IMR-90 (cell line): ENCODE measurements at regions not wholly inside any gene's neighbourhood (a gene's known extent, or its start where the extent isn't known, plus 50 kb on each side); places are given as distances from the start of the nearest gene placed in this dataset.

Source experiments
- ATAC-seq: fragments of 200-7000 bp; cut with Tn5 transposase; 2 replicates; pipeline ENCODE4 v1.9.1; 2020; ENCODE audit warnings: low read depth, mild to moderate bottlenecking, moderate library complexity
- BruUV-seq: library from RNA; stranded (reverse); fragments of 400-500 nt; replicated peaks from 2 replicates; lab custom pipeline; 2021; lab: Mats Ljungman, UMichigan
- CTCF ChIA-PET: fragments of 300-600 bp; formaldehyde crosslinking; extraction: SDS; loops from one replicate; lab custom pipeline; 2021; ENCODE audit warnings: antibody characterized with exemption; lab: Yijun Ruan, JAX
- POLR2A ChIA-PET: fragments of 300-600 bp; sonication (Branson Sonifier 250); formaldehyde crosslinking; loops from one replicate; lab custom pipeline; 2022; ENCODE audit warnings: antibody characterized with exemption; ENCODE audit not compliant: unreplicated experiment; lab: Charles Lee
- DNase-seq: peaks from one replicate; pipeline ENCODE4 v3.0.0; 2013
- H2AFZ ChIP-seq: replicated peaks from 2 replicates; pipeline ENCODE3; 2013; ENCODE audit warnings: low read length, mild to moderate bottlenecking; ENCODE audit not compliant: poor library complexity
- H2AK5ac ChIP-seq: 2 replicates; pipeline ENCODE4 v1.6.1; 2013; ENCODE audit warnings: low read depth, low read length, inconsistent platforms
- H2AK9ac ChIP-seq: replicated peaks from 2 replicates; pipeline ENCODE3; 2013; ENCODE audit warnings: mild to moderate bottlenecking, low read depth, low read length, moderate library complexity; ENCODE audit not compliant: poor library complexity
- H2BK120ac ChIP-seq: 2 replicates; pipeline ENCODE4 v1.6.1; 2013; ENCODE audit warnings: low read depth, low read length, inconsistent platforms
- H2BK15ac ChIP-seq: 3 replicates; pipeline ENCODE4 v1.6.1; 2013; ENCODE audit warnings: low read depth, low read length, inconsistent platforms
- H2BK20ac ChIP-seq: 2 replicates; pipeline ENCODE4 v1.6.1; 2013; ENCODE audit warnings: low read depth, mild to moderate bottlenecking, inconsistent platforms, low read length, moderate library complexity
- H2BK5ac ChIP-seq: 2 replicates; pipeline ENCODE4 v1.6.1; 2013; ENCODE audit warnings: mild to moderate bottlenecking, low read depth, low read length, inconsistent platforms; ENCODE audit not compliant: poor library complexity, severe bottlenecking
- H3K14ac ChIP-seq: replicated peaks from 2 replicates; pipeline ENCODE4 v1.6.1; 2013; ENCODE audit warnings: low read depth, low read length, inconsistent platforms
- H3K18ac ChIP-seq: 2 replicates; pipeline ENCODE4 v1.6.1; 2013; ENCODE audit warnings: low read depth, low read length, control low read depth
- H3K23ac ChIP-seq: 2 replicates; pipeline ENCODE4 v1.6.1; 2013; ENCODE audit warnings: low read depth, low read length, inconsistent platforms
- H3K27ac ChIP-seq: 2 replicates; pipeline ENCODE4 v1.5.1; 2013; ENCODE audit warnings: mild to moderate bottlenecking, control low read depth, low read length; ENCODE audit not compliant: insufficient read depth
- H3K27me3 ChIP-seq: 2 replicates; pipeline ENCODE4 v1.6.1; 2013; ENCODE audit warnings: low read length; ENCODE audit not compliant: control insufficient read depth, insufficient read depth
- H3K36me3 ChIP-seq: 2 replicates; pipeline ENCODE4 v1.6.1; 2013; ENCODE audit warnings: low read length, mixed read lengths; ENCODE audit not compliant: control insufficient read depth, insufficient read depth
- H3K4ac ChIP-seq: 2 replicates; pipeline ENCODE4 v1.6.1; 2013; ENCODE audit warnings: low read depth, low read length, inconsistent platforms
- H3K4me1 ChIP-seq: 2 replicates; pipeline ENCODE4 v1.6.1; 2013; ENCODE audit warnings: low read length, mixed read lengths; ENCODE audit not compliant: control insufficient read depth, insufficient read depth
- H3K4me2 ChIP-seq: 2 replicates; pipeline ENCODE4 v1.6.1; 2013; ENCODE audit warnings: low read depth, mild to moderate bottlenecking, control low read depth, low read length, moderate library complexity
- H3K4me3 ChIP-seq: 2 replicates; pipeline ENCODE4 v1.5.1; 2013; ENCODE audit warnings: low read depth, mild to moderate bottlenecking, control low read depth, low read length, moderate library complexity; ENCODE audit not compliant: insufficient read depth
- H3K56ac ChIP-seq: 2 replicates; pipeline ENCODE4 v1.6.1; 2013; ENCODE audit warnings: low read length, inconsistent platforms; ENCODE audit not compliant: insufficient read depth; ENCODE audit errors: extremely low read depth
- H3K79me1 ChIP-seq, 2 experiments: 2 replicates each; pipeline ENCODE4 v1.6.1; 2013; ENCODE audit warnings: low read length in 2 of 2, inconsistent platforms in 1 of 2, low read depth in 1 of 2
- H3K9ac ChIP-seq: 2 replicates; pipeline ENCODE4 v1.6.1; 2013; ENCODE audit warnings: low read depth, low read length, control low read depth
- H3K9me1 ChIP-seq: 2 replicates; pipeline ENCODE4 v1.6.1; 2013; ENCODE audit warnings: low read length, inconsistent platforms; ENCODE audit not compliant: insufficient read depth
- H3K9me3 ChIP-seq: 2 replicates; pipeline ENCODE4 v1.6.1; 2013; ENCODE audit warnings: low read length; ENCODE audit not compliant: control insufficient read depth, insufficient read depth
- H4K20me1 ChIP-seq: 2 replicates; pipeline ENCODE4 v1.6.1; 2013; ENCODE audit warnings: low read length, inconsistent platforms; ENCODE audit not compliant: insufficient read depth
- H4K5ac ChIP-seq: 2 replicates; pipeline ENCODE4 v1.6.1; 2013; ENCODE audit warnings: mild to moderate bottlenecking, low read depth, low read length, control low read depth
- H4K8ac ChIP-seq, 2 experiments: 2 replicates each; pipeline ENCODE4 v1.6.1; 2013; ENCODE audit warnings: low read depth in 2 of 2, low read length in 2 of 2, control low read depth in 1 of 2, inconsistent platforms in 1 of 2
- H4K91ac ChIP-seq: 2 replicates; pipeline ENCODE4 v1.6.1; 2013; ENCODE audit warnings: low read depth, low read length, inconsistent platforms; ENCODE audit not compliant: insufficient read depth
- MAFK ChIP-seq: IDR thresholded peaks from 2 replicates; pipeline ENCODE4 v1.6.1; 2012; ENCODE audit warnings: low read depth, low read length, improper control_type of control experiment
- MXI1 ChIP-seq: IDR thresholded peaks from 2 replicates; pipeline ENCODE4 v1.6.1; 2012; ENCODE audit warnings: low read depth, mild to moderate bottlenecking, low read length, moderate library complexity, borderline replicate concordance
- RFX5 ChIP-seq: IDR thresholded peaks from 2 replicates; pipeline ENCODE4 v1.8.0; 2012; ENCODE audit warnings: low read depth, mild to moderate bottlenecking, low read length, moderate library complexity
- SMC3 ChIP-seq: fragments of 150-350 bp; IDR thresholded peaks from 2 replicates; pipeline ENCODE4 v1.6.1; 2016; ENCODE audit warnings: low read depth, mild to moderate bottlenecking, antibody characterized with exemption, low read length, moderate library complexity
- WGBS, 2 experiments: methylation state at CpG; one replicate each; pipeline versions ENCODE4 v1.1.5 to v1.1.7; 2013; ENCODE audit warnings: missing lambda C conversion rate in 2 of 2; ENCODE audit not compliant: insufficient read length in 1 of 2; ENCODE audit errors: extremely low coverage in 2 of 2; 5-methylcytosine and 5-hydroxymethylcytosine counted together
- dilution Hi-C: fragments of 300-500 bp; cut with HindIII; formaldehyde crosslinking; loops from one replicate; pipeline ENCODE4 v1.14.3; 2018; ENCODE audit warnings: low sequenced_read_pairs; ENCODE audit not compliant: unreplicated experiment
- in situ Hi-C: fragments of 300-500 bp; cut with MboI; formaldehyde crosslinking; loops from 3 replicates; pipeline ENCODE4 v1.14.3; 2019; ENCODE audit warnings: low sequenced_read_pairs, inconsistent platforms, mixed read lengths
- intact Hi-C: fragments of 100-400 bp; cut with micrococcal nuclease; formaldehyde crosslinking; loops from 2 replicates; pipeline ENCODE4 v1.10.0; 2022
- TF ChIP-seq, protein P1 (sequence below): fragments of 150-350 bp; IDR thresholded peaks from 2 replicates; pipeline ENCODE4 v1.6.1; 2017; ENCODE audit warnings: mild to moderate bottlenecking, antibody characterized with exemption, low read length, low read depth

GRCh38 chr1:101667761-101668160 is 329.0 kb downstream of the OLFM3 start:
- ATAC-seq: no peak
- no CpG with 5 or more reads among the region's 2 CpGs for WGBS, 2 experiments

More at GRCh38 chr1:101667761-101668160, 329.0 kb downstream of the OLFM3 start:
- no peak overlapping the region for H2AK9ac ChIP-seq
- H3K27me3 ChIP-seq: no peaks in the 10 kb centered on the region
- no peaks in the 10 kb centered on the region for H3K9me1 ChIP-seq
- no peak overlapping the region for H4K91ac ChIP-seq
- H4K5ac ChIP-seq: no peak overlapping the region
- dilution Hi-C loops (no loop called here), intact Hi-C loops (no loop called here), in situ Hi-C loops (no loop called here)
- no peak overlapping the region for H3K27ac ChIP-seq
- H3K56ac ChIP-seq: no peak overlapping the region
- TF ChIP-seq, protein P1, sequence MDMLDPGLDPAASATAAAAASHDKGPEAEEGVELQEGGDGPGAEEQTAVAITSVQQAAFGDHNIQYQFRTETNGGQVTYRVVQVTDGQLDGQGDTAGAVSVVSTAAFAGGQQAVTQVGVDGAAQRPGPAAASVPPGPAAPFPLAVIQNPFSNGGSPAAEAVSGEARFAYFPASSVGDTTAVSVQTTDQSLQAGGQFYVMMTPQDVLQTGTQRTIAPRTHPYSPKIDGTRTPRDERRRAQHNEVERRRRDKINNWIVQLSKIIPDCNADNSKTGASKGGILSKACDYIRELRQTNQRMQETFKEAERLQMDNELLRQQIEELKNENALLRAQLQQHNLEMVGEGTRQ: no peak
- TF ChIP-seq RFX5 (no peak), SMC3 (no peak), MAFK (no peak), MXI1 (no peak)
- H3K4me3 ChIP-seq: no peak overlapping the region
- H2BK120ac ChIP-seq: no peak overlapping the region
- no peak overlapping the region for H3K14ac ChIP-seq
- H4K8ac ChIP-seq: no peak overlapping the region
- no peaks in the 10 kb centered on the region for H3K9me3 ChIP-seq
- no TSS peak for BruUV-seq
- no peak overlapping the region for H2BK15ac ChIP-seq
- no peak overlapping the region for H2AK5ac ChIP-seq
- no peak for DNase-seq
- no peak overlapping the region for H2AFZ ChIP-seq
- H3K18ac ChIP-seq: no peak overlapping the region
- H3K4me2 ChIP-seq: no peak overlapping the region
- no peak overlapping the region for H3K23ac ChIP-seq
- no peak overlapping the region for H3K4ac ChIP-seq
- no peaks in the 10 kb centered on the region for H3K4me1 ChIP-seq
- ChIA-PET CTCF (no interaction called here), POLR2A (no interaction called here)
- no peaks in the 10 kb centered on the region for H3K36me3 ChIP-seq
- H2BK20ac ChIP-seq: no peak overlapping the region
- H4K20me1 ChIP-seq: no peaks in the 10 kb centered on the region
- no peaks in the 10 kb centered on the region for H3K79me1 ChIP-seq
- no peak overlapping the region for H2BK5ac ChIP-seq
- H3K9ac ChIP-seq: no peak overlapping the region
